Activated T-helper 1 cell treated with anti-CD3 and anti-CD28 coated beads, Interleukin-12 subunit alpha, Interleukin-12 subunit beta, Interleukin-2, Interleukin-4 antibody, amounts not matched to agents 30 ng/mL and 10 ng/mL and 1 ng/mL, durations not matched to agents 14 hours and 24 hours and 36 hours (primary cell): ENCODE measurements at regions not wholly inside any gene's neighbourhood (a gene's known extent, or its start where the extent isn't known, plus 50 kb on each side); places are given as distances from the start of the nearest gene placed in this dataset.

ENCODE experiments used
- DNase-seq: peaks from one replicate; pipeline ENCODE4 v3.0.0; 2021; ENCODE audit warnings: low spot score
- H3K27ac Mint-ChIP-seq: one replicate; pipeline ENCODE4 v1.8.0; 2021; ENCODE audit warnings: mild to moderate bottlenecking, mixed read lengths
- H3K27me3 Mint-ChIP-seq: one replicate; pipeline ENCODE4 v1.8.0; 2022; ENCODE audit warnings: mild to moderate bottlenecking, moderate library complexity, mixed read lengths; ENCODE audit not compliant: insufficient read depth
- H3K36me3 Mint-ChIP-seq: one replicate; pipeline ENCODE4 v1.8.0; 2021; ENCODE audit warnings: low read depth, mixed read lengths
- H3K4me1 Mint-ChIP-seq: one replicate; pipeline ENCODE4 v1.8.0; 2021; ENCODE audit warnings: low read depth, mixed read lengths
- H3K4me3 Mint-ChIP-seq: one replicate; pipeline ENCODE4 v1.8.0; 2021; ENCODE audit warnings: mild to moderate bottlenecking, moderate library complexity, mixed read lengths
- H3K9me3 Mint-ChIP-seq: one replicate; pipeline ENCODE4 v1.8.0; 2021; ENCODE audit warnings: mixed read lengths
- intact Hi-C: fragments of 100-400 bp; cut with micrococcal nuclease; formaldehyde crosslinking; loops from one replicate; pipeline ENCODE4 v1.15.1; 2024

DNA sequence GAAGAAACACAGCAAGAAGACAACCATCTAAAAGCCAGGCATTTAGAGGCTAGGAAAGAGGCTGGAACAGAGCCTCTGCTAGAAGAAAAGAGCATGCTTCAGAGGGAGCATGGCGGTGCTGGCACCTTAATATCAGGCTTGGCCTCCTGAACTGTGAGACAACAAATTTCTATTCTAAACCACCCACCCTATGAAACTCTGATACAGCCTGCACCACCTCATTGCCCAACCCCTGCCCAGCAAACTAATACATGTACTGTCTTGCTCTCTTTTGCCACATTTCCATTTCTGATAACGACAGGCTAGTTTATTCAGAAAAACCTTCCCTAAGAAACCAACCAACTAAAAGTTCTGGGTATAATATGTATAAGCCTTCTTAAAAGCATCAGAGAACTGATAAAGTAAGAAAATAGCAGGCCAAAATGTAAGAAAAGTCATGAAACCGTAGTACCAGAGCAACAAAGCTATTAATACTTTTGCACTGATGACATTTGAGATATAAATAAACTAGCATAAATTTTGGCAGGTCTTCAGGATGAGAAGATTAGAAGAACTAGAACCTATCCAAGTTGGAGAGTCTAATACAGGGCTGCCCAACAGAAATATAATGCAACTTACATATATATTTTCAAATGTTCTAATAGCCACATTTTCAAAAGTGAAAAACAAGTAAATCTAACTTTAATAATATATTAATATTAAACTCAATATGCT lies 184.7 kb upstream of the HSF2 start:
- Mint-ChIP-seq H3K36me3 (no peaks in the 10 kb centered on the region), H3K9me3 (no peaks in the 10 kb centered on the region), H3K27me3 (no peaks in the 10 kb centered on the region), H3K4me1 (no peaks in the 10 kb centered on the region), H3K4me3 (no peak overlapping the region), H3K27ac (no peak overlapping the region)
- no peak for DNase-seq
- intact Hi-C loops = no loop called here

DNA sequence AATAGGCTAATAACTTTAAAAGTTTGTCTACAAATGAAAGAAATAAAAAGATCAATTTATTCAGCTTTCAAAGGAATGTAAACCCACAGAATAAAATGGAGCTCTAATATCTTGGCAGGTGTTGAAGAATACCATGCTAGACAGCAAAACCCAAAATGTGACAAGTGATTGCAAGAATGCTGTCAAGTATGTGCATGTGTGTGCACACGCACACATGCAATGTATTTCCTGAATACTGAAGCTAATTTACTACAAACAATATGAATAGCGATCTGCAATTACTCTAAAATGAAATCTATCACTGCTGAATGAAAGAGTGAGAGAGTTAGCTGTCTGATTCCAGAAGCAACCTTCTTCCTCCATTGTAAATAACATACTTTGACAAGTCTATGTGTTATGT lies 179.2 kb upstream of the HSF2 start:
- H3K27ac Mint-ChIP-seq = no peak overlapping the region
- H3K36me3 Mint-ChIP-seq = no peaks in the 10 kb centered on the region
- peaks cover 2% of the 10 kb centered on the region for H3K27me3 Mint-ChIP-seq
- H3K4me1 Mint-ChIP-seq = no peaks in the 10 kb centered on the region
- no peaks in the 10 kb centered on the region for H3K9me3 Mint-ChIP-seq
- no peak for DNase-seq
- H3K4me3 Mint-ChIP-seq = no peak overlapping the region
- intact Hi-C loops = no loop called here

DNA sequence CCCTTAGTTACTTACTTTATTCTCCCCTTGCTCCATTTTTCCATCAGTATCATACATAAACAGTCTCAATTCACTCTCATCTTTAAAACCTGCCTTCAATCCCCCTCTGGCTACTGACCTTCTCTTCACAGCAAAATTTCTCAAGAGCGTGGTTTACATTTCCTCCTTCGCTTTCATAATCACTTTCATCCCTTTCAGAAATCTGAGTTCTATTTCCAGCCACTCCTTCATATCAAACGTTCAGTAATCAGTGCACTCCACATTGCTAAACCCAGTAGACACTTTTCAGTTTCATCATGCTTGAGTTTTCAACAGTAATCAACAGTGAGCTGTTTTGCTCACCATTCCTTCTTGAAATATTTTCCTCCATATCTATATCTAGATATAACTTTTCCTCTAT lies 176.7 kb upstream of the HSF2 start:
- Mint-ChIP-seq H3K4me1 (no peaks in the 10 kb centered on the region), H3K27me3 (peaks cover 2% of the 10 kb centered on the region), H3K4me3 (no peak overlapping the region), H3K36me3 (no peaks in the 10 kb centered on the region), H3K9me3 (no peaks in the 10 kb centered on the region), H3K27ac (no peak overlapping the region)
- no peak for DNase-seq
- intact Hi-C loops = no loop called here

DNA sequence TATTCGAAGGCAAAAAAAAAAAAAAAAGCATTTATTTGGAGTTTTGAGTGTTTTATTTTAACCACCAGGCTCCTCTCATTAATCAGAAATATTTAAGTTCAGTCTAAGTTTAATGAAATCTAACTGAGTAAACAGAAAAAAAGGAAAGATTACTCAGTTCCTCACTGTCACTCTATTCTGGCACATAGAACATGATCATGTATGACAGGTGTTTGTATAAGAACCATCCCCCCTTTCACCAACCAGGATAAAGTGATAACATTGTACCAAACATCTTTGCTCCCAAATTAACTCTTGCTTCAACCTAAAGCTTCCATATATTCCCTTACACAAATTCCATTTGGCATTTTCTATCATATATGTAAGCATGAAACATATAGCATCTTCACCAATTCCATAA lies 176.2 kb upstream of the HSF2 start:
- H3K36me3 Mint-ChIP-seq = no peaks in the 10 kb centered on the region
- H3K27ac Mint-ChIP-seq = no peak overlapping the region
- no peaks in the 10 kb centered on the region for H3K9me3 Mint-ChIP-seq
- intact Hi-C loops = no loop called here
- no peak overlapping the region for H3K4me3 Mint-ChIP-seq
- no peak for DNase-seq
- peaks cover 2% of the 10 kb centered on the region for H3K27me3 Mint-ChIP-seq
- no peaks in the 10 kb centered on the region for H3K4me1 Mint-ChIP-seq

DNA sequence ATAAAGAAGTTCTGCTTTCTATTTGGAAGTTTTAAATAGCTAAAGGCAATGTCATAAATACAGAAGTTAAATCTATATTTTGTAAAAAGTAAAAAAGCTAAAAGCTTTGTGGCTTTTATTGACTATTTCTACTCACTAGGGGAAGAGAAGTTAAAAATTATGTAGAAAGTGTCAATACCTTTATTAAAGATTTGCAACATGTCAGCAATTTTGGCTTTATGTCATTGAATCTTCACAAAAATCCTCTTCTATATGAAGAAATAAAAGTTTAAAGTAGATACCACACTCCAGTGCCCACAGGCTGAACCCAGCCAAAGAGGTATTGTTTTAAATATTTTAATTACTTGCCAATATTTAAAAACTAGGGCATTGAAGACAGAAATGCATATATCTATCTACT lies 160.6 kb upstream of the HSF2 start:
- peaks cover 9% of the 10 kb centered on the region for H3K9me3 Mint-ChIP-seq
- H3K4me1 Mint-ChIP-seq = no peaks in the 10 kb centered on the region
- H3K27me3 Mint-ChIP-seq = peaks cover 2% of the 10 kb centered on the region
- no peak overlapping the region for H3K4me3 Mint-ChIP-seq
- no peak for DNase-seq
- intact Hi-C loops = no loop called here
- no peak overlapping the region for H3K27ac Mint-ChIP-seq
- no peaks in the 10 kb centered on the region for H3K36me3 Mint-ChIP-seq

DNA sequence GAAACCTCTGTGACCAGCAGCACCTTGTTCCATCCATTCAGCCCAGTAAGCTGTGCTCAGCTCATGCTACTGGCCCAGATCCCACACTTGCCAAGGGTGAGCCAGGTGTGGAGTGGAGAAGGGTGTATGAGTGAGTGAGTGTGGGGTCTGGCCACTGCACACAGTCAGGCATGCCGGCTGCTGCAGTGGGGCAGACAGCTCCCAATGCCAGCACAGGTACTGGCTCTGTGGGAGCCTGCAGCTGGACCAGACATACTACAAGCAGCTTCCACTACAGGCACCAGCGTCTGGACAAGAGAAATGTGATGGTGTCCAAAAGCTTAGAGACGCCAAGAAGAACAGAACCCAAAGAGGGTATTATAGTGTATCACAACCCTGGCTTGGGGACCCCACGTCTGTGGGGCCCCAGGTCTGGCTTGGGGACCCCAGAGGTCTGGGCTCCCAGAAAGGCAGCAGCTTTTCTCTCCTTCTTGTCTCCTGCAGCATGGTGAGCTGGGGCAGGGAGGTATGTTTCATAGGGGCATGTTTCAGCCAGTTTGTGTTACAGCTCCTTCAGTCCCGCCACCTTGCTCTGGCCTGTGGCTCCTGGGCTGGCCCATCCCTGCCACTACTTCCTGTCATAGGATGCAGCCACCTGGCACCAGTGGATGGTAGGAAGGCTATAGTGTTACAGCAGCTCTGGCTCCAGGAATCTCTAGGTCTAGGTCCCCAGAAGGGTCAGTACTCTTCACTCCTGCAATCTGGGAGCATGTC lies 152.4 kb upstream of the HSF2 start:
- H3K27me3 Mint-ChIP-seq = no peaks in the 10 kb centered on the region
- H3K4me3 Mint-ChIP-seq = no peak overlapping the region
- H3K4me1 Mint-ChIP-seq = no peaks in the 10 kb centered on the region
- DNase-seq = no peak
- no peaks in the 10 kb centered on the region for H3K36me3 Mint-ChIP-seq
- peaks cover 10% of the 10 kb centered on the region for H3K9me3 Mint-ChIP-seq
- intact Hi-C loops = no loop called here
- no peak overlapping the region for H3K27ac Mint-ChIP-seq

DNA sequence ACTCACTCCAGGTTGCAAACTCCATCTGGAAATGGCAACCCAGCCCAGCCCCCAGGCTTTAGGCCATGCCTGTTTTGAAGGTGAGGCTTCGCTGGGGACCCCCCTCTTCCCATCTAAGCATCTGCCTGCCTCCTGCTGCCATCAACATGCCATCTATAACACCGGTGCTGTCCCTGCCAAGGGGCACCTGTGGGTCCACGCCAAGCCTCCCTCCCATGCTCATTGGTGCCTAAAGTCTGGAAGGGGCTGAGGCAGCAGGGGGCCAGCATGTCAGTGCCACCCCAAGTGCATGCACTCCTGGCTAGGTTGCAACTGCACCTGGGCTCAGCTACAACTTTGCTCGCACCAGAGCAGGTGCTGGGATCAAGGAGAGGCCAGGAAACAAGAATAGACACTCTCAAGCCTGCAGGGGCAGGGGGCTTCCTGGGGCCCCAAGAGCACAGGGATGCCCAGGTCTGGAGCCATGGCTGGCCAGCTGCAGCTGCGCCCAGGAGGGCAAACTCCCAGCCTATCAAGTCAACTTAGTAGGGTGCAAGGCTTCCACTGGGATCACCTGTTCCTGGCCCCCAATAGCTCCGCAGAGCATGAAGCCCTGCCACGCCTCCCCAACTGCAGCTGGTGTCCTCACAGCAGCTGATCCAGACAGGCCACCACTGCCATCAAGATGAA lies 151.3 kb upstream of the HSF2 start:
- no peaks in the 10 kb centered on the region for H3K27me3 Mint-ChIP-seq
- DNase-seq = no peak
- no peaks in the 10 kb centered on the region for H3K36me3 Mint-ChIP-seq
- peaks cover 8% of the 10 kb centered on the region for H3K9me3 Mint-ChIP-seq
- H3K4me1 Mint-ChIP-seq = no peaks in the 10 kb centered on the region
- intact Hi-C loops = no loop called here
- no peak overlapping the region for H3K4me3 Mint-ChIP-seq
- H3K27ac Mint-ChIP-seq = no peak overlapping the region

DNA sequence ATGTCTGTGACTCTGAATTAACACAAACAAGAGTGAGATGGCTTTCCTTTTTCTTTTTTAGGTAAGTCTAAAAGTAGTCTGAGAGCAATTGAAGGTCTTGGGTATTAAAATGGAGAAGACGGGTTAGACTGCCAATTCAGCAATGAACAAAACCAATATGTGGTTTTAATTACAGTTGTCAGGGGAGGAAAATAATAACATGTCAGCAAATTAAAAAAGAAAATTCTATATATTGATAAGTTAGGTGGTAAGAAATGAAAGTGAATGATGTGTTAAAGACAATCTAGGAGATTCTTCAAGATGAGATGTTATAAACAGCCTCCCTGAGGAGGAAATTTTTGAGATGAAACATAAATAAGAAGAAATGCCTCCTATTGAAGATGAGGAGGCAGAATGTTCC lies 150.6 kb upstream of the HSF2 start:
- H3K4me1 Mint-ChIP-seq = no peaks in the 10 kb centered on the region
- intact Hi-C loops = no loop called here
- H3K4me3 Mint-ChIP-seq = no peak overlapping the region
- H3K9me3 Mint-ChIP-seq = peaks cover under 1% of the 10 kb centered on the region
- H3K36me3 Mint-ChIP-seq = no peaks in the 10 kb centered on the region
- no peaks in the 10 kb centered on the region for H3K27me3 Mint-ChIP-seq
- DNase-seq = no peak
- no peak overlapping the region for H3K27ac Mint-ChIP-seq

DNA sequence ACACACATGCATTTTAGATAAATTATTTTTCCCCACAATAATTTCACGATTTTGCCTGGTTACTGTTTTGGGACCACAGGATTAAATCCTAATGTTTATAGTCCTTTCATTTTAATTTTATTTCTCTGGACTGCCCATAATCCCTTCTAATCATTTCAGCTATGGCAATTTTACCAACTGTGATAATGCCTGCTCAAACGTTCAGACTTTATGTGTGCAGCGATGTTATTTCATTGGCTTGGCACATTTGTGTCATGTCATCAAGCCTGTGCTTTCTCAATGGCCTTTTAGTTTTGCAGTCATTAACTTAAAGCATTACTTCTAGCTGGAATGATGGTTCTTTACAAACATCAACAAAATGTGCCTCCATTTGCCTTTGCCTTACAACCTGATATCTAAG lies 140.6 kb upstream of the HSF2 start:
- intact Hi-C loops = no loop called here
- H3K4me3 Mint-ChIP-seq = no peak overlapping the region
- H3K27me3 Mint-ChIP-seq = no peaks in the 10 kb centered on the region
- no peaks in the 10 kb centered on the region for H3K4me1 Mint-ChIP-seq
- no peak overlapping the region for H3K27ac Mint-ChIP-seq
- H3K9me3 Mint-ChIP-seq = no peaks in the 10 kb centered on the region
- no peaks in the 10 kb centered on the region for H3K36me3 Mint-ChIP-seq
- no peak for DNase-seq

DNA sequence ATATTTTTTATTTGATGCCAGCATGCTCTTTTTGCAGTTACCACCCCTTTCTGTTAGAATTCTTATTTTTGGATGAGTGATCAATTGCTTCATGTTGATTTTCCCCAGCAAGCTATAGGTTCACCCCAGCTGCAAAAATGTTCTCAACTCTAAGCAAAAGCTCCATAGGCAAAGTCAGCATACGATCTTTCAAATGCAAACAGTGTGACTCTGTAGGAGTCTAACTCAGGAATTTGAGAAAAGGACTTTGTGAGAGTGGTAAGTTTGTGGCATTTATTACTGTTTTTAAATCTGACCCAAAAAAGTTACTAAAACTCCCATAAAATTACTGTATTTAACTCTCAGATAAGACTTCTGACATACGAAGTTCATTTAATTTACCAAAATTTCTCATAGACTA lies 134.9 kb upstream of the HSF2 start:
- H3K4me3 Mint-ChIP-seq = no peak overlapping the region
- no peaks in the 10 kb centered on the region for H3K4me1 Mint-ChIP-seq
- H3K36me3 Mint-ChIP-seq = no peaks in the 10 kb centered on the region
- H3K27me3 Mint-ChIP-seq = no peaks in the 10 kb centered on the region
- H3K9me3 Mint-ChIP-seq = no peaks in the 10 kb centered on the region
- no peak overlapping the region for H3K27ac Mint-ChIP-seq
- intact Hi-C loops = no loop called here
- DNase-seq = no peak

DNA sequence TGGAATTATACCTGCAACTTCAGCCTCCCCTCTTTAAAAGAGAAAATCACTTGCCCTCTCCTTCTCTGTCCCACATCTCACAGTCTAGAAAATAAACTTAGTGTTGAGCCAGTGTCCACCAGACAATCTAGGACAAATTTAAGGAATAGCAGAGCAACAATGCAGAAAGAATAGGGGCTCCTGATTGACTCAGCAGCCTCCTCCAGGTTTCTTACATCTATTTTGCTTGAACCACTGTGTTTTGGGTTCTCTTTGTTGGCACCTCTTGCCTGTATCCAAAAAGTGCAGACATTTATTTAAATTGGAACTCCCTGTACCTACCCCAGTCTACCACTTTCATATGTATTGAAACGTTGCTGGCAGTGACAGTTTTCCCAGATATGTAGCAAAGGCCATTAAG lies 133.7 kb upstream of the HSF2 start:
- Mint-ChIP-seq H3K4me3 (no peak overlapping the region), H3K27me3 (no peaks in the 10 kb centered on the region), H3K4me1 (no peaks in the 10 kb centered on the region), H3K9me3 (no peaks in the 10 kb centered on the region), H3K27ac (no peak overlapping the region), H3K36me3 (no peaks in the 10 kb centered on the region)
- no peak for DNase-seq
- intact Hi-C loops = no loop called here

DNA sequence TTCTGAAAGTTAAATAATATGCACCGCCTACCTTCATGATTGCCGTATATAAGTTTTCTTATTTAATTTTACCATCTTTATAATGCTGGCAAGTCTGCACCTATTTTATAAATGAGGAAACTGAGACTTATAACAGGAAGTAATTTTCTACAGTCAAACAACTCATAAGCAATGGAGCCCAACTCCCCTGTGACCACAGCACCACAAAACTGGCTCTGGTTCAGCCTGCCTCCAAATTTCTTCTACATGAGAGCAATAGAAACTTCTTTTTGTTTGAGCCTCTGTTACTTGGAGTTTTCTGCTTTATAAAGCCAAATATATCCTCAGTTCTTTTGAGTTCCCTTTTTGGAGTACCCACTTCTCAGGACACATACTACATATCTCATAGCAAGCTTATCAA lies 131.1 kb upstream of the HSF2 start:
- Mint-ChIP-seq H3K36me3 (no peaks in the 10 kb centered on the region), H3K27ac (no peak overlapping the region), H3K4me3 (no peak overlapping the region), H3K27me3 (no peaks in the 10 kb centered on the region), H3K9me3 (no peaks in the 10 kb centered on the region), H3K4me1 (no peaks in the 10 kb centered on the region)
- no peak for DNase-seq
- intact Hi-C loops = no loop called here

DNA sequence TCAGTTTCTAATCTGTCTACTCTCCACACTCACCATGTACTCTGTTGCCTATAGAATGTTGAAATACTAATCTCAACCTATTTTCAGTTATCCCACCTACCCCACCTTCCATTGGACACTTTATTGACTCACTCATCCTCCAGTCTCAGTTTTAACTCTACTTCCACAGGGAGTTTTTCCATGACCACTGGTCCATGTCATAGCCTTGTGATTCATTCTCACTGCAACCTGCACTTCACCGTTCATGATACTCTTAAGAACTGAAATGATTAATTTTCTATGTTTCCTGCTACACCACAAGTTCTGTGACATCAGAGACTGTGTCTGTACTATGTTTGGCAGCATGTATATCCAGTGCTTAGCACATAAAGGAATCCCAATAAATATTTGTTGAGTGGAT lies 122.8 kb upstream of the HSF2 start:
- H3K4me1 Mint-ChIP-seq = no peaks in the 10 kb centered on the region
- intact Hi-C loops = no loop called here
- no peaks in the 10 kb centered on the region for H3K9me3 Mint-ChIP-seq
- H3K36me3 Mint-ChIP-seq = no peaks in the 10 kb centered on the region
- peaks cover 3% of the 10 kb centered on the region for H3K27me3 Mint-ChIP-seq
- H3K27ac Mint-ChIP-seq = no peak overlapping the region
- DNase-seq = no peak
- no peak overlapping the region for H3K4me3 Mint-ChIP-seq
